ENCODE measurements at regions not wholly inside any gene's neighbourhood (a gene's known extent, or its start where the extent isn't known, plus 50 kb on each side); places are given as distances from the start of the nearest gene placed in this dataset.

DNA sequence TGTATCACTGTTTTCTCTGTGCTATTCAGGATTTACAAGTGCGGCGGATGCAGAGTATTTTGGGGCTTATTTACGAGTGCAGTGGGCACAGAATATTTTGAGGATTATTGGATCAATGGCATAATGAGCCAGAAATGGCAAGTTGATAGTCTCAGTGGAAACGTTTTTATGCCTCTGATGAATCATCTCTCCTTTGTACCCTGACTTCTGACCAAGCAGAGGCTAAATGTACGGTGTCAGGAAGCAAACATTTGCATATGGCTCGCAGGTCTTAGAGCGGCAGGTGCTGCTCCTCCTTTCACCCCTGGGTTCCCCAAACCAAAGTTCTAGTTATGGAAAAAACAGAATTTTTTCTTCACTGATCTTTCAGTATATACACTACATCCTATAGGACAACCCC, 94.5 kb downstream of the LIG4 start:
- Histone ChIP-seq H3K4me1 (ENCODE audit: control insufficient read depth, insufficient read depth, low read length) (no peaks in the 10 kb centered on the region), H3K36me3 (ENCODE audit: control insufficient read depth in 2 of 2, insufficient read depth in 1 of 2, low read length in 2 of 2) (no peaks in the 10 kb centered on the region), H3K9me3 (ENCODE audit: control insufficient read depth, insufficient read depth, low read depth, low read length) (no peaks in the 10 kb centered on the region), H3K4me3 (ENCODE audit: low read depth, low read length) (no peak overlapping the region), H3K27ac (ENCODE audit: extremely low read depth, low read depth, low read length) (no peak overlapping the region)
- ChIA-PET POLR2A (no interaction called here), CTCF (interaction anchor here (0.7 kb wide), 1 partner anchor 14 kb away, joined by 3 read pairs; no protein-coding TSS in a partner anchor)
- TF ChIP-seq ZNF24 (tag by site-specific recombination; IDR thresholded peaks at IDR 0.05) (no peak), HOXA7 (CRISPR knock-in tag; IDR thresholded peaks at IDR 0.05; ENCODE audit: borderline replicate concordance) (no peak), ZNF311 (tag by site-specific recombination; IDR thresholded peaks at IDR 0.05; ENCODE audit: borderline replicate concordance) (no peak), ZNF350 (tag by site-specific recombination; IDR thresholded peaks at IDR 0.05) (no peak), ZNF132 (tag by site-specific recombination; IDR thresholded peaks at IDR 0.05; ENCODE audit: borderline replicate concordance) (no peak), ZNF76 (tag by site-specific recombination; IDR thresholded peaks at IDR 0.05; ENCODE audit: borderline replicate concordance, low read depth) (no peak), ZNF843 (tag by site-specific recombination; IDR thresholded peaks at IDR 0.05) (no peak), ZNF621 (tag by site-specific recombination; IDR thresholded peaks at IDR 0.05) (no peak), WT1 (tag by site-specific recombination; IDR thresholded peaks at IDR 0.05) (no peak), KLF7 (tag by site-specific recombination; IDR thresholded peaks at IDR 0.05; ENCODE audit: borderline replicate concordance) (no peak), ZNF37A (tag by site-specific recombination; IDR thresholded peaks at IDR 0.05) (no peak), ZNF768 (tag by site-specific recombination; IDR thresholded peaks at IDR 0.05) (no peak)
- TF ChIP-seq, protein P1, sequence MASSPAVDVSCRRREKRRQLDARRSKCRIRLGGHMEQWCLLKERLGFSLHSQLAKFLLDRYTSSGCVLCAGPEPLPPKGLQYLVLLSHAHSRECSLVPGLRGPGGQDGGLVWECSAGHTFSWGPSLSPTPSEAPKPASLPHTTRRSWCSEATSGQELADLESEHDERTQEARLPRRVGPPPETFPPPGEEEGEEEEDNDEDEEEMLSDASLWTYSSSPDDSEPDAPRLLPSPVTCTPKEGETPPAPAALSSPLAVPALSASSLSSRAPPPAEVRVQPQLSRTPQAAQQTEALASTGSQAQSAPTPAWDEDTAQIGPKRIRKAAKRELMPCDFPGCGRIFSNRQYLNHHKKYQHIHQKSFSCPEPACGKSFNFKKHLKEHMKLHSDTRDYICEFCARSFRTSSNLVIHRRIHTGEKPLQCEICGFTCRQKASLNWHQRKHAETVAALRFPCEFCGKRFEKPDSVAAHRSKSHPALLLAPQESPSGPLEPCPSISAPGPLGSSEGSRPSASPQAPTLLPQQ (tag by site-specific recombination; IDR thresholded peaks at IDR 0.05), result no peak

DNA sequence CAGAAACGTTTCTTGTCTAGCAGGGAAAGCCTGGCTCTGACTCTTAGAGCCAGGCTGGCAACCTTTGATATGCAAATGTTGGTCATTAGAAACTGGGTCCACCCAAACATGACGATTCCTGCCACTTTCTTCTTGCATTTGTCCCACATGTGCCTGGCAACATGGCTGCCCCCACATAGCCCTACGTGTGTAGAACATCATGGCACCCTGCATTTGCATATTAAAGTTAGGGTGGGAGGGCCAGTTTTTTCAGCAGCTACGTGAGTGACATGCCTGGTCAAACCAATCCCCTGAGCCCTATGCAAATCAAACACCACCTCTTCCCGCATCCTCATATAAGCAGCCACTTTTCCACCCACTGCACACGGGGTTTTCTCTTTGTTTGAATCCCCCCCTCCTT, 95.0 kb downstream of the LIG4 start:
- ChIA-PET POLR2A (no interaction called here), CTCF (no interaction called here)
- H3K27ac ChIP-seq (ENCODE audit: extremely low read depth, low read depth, low read length), result no peak overlapping the region

More for the DNA sequence above, 95.0 kb downstream of the LIG4 start:
- TF ChIP-seq ZNF747 (tag by site-specific recombination; IDR thresholded peaks at IDR 0.05) (no peak), ZNF701 (tag by site-specific recombination; IDR thresholded peaks at IDR 0.05) (no peak), ZNF555 (tag by site-specific recombination; conservative IDR thresholded peaks at IDR 0.05) (no peak), ZNF23 (tag by site-specific recombination; IDR thresholded peaks at IDR 0.05; ENCODE audit: borderline replicate concordance) (no peak), ZNF2 (tag by site-specific recombination; IDR thresholded peaks at IDR 0.05) (no peak), ZNF423 (tag by site-specific recombination; IDR thresholded peaks at IDR 0.05) (no peak), ZFP41 (tag by site-specific recombination; IDR thresholded peaks at IDR 0.05; ENCODE audit: borderline replicate concordance) (no peak), ZNF777 (tag by site-specific recombination; IDR thresholded peaks at IDR 0.05; ENCODE audit: borderline replicate concordance) (no peak), ZNF19 (tag by site-specific recombination; IDR thresholded peaks at IDR 0.05; ENCODE audit: low read depth) (no peak), ZNF785 (tag by site-specific recombination; IDR thresholded peaks at IDR 0.05) (no peak), ZNF184 (tag by site-specific recombination; IDR thresholded peaks at IDR 0.05) (no peak), KLF9 (tag by site-specific recombination; IDR thresholded peaks at IDR 0.05; ENCODE audit: low read depth) (no peak)
- TF ChIP-seq, protein P2, sequence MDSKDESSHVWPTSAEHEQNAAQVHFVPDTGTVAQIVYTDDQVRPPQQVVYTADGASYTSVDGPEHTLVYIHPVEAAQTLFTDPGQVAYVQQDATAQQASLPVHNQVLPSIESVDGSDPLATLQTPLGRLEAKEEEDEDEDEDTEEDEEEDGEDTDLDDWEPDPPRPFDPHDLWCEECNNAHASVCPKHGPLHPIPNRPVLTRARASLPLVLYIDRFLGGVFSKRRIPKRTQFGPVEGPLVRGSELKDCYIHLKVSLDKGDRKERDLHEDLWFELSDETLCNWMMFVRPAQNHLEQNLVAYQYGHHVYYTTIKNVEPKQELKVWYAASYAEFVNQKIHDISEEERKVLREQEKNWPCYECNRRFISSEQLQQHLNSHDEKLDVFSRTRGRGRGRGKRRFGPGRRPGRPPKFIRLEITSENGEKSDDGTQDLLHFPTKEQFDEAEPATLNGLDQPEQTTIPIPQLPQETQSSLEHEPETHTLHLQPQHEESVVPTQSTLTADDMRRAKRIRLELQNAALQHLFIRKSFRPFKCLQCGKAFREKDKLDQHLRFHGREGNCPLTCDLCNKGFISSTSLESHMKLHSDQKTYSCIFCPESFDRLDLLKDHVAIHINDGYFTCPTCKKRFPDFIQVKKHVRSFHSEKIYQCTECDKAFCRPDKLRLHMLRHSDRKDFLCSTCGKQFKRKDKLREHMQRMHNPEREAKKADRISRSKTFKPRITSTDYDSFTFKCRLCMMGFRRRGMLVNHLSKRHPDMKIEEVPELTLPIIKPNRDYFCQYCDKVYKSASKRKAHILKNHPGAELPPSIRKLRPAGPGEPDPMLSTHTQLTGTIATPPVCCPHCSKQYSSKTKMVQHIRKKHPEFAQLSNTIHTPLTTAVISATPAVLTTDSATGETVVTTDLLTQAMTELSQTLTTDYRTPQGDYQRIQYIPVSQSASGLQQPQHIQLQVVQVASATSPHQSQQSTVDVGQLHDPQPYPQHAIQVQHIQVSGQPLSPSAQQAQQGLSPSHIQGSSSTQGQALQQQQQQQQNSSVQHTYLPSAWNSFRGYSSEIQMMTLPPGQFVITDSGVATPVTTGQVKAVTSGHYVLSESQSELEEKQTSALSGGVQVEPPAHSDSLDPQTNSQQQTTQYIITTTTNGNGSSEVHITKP (tag by site-specific recombination; IDR thresholded peaks at IDR 0.05), result no peak
- TF ChIP-seq, protein P3, sequence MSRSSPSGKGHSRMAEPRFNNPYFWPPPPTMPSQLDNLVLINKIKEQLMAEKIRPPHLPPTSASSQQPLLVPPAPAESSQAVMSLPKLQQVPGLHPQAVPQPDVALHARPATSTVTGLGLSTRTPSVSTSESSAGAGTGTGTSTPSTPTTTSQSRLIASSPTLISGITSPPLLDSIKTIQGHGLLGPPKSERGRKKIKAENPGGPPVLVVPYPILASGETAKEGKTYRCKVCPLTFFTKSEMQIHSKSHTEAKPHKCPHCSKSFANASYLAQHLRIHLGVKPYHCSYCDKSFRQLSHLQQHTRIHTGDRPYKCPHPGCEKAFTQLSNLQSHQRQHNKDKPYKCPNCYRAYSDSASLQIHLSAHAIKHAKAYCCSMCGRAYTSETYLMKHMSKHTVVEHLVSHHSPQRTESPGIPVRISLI (tag by site-specific recombination; IDR thresholded peaks at IDR 0.05), result no peak
- TF ChIP-seq, protein P4, sequence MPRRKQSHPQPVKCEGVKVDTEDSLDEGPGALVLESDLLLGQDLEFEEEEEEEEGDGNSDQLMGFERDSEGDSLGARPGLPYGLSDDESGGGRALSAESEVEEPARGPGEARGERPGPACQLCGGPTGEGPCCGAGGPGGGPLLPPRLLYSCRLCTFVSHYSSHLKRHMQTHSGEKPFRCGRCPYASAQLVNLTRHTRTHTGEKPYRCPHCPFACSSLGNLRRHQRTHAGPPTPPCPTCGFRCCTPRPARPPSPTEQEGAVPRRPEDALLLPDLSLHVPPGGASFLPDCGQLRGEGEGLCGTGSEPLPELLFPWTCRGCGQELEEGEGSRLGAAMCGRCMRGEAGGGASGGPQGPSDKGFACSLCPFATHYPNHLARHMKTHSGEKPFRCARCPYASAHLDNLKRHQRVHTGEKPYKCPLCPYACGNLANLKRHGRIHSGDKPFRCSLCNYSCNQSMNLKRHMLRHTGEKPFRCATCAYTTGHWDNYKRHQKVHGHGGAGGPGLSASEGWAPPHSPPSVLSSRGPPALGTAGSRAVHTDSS (tag by site-specific recombination; IDR thresholded peaks at IDR 0.05), result no peak
- TF ChIP-seq, protein P5, sequence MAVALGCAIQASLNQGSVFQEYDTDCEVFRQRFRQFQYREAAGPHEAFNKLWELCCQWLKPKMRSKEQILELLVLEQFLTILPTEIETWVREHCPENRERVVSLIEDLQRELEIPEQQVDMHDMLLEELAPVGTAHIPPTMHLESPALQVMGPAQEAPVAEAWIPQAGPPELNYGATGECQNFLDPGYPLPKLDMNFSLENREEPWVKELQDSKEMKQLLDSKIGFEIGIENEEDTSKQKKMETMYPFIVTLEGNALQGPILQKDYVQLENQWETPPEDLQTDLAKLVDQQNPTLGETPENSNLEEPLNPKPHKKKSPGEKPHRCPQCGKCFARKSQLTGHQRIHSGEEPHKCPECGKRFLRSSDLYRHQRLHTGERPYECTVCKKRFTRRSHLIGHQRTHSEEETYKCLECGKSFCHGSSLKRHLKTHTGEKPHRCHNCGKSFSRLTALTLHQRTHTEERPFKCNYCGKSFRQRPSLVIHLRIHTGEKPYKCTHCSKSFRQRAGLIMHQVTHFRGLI (tag by site-specific recombination; IDR thresholded peaks at IDR 0.05), result no peak
- Histone ChIP-seq H3K4me1 (ENCODE audit: control insufficient read depth, insufficient read depth, low read length) (no peaks in the 10 kb centered on the region), H3K36me3 (ENCODE audit: control insufficient read depth in 2 of 2, insufficient read depth in 1 of 2, low read length in 2 of 2) (no peaks in the 10 kb centered on the region), H3K9me3 (ENCODE audit: control insufficient read depth, insufficient read depth, low read depth, low read length) (no peaks in the 10 kb centered on the region), H3K4me3 (ENCODE audit: low read depth, low read length) (no peak overlapping the region)
